GM19193 (cell line): ENCODE measurements at regions not wholly inside any gene's neighbourhood (a gene's known extent, or its start where the extent isn't known, plus 50 kb on each side); places are given as distances from the start of the nearest gene placed in this dataset.

ENCODE experiments used
- POLR2A ChIP-seq: IDR thresholded peaks from 4 replicates; pipeline ENCODE4 v1.6.1; 2011; ENCODE audit not compliant: insufficient read depth, insufficient read length; ENCODE audit errors: extremely low read depth

DNA sequence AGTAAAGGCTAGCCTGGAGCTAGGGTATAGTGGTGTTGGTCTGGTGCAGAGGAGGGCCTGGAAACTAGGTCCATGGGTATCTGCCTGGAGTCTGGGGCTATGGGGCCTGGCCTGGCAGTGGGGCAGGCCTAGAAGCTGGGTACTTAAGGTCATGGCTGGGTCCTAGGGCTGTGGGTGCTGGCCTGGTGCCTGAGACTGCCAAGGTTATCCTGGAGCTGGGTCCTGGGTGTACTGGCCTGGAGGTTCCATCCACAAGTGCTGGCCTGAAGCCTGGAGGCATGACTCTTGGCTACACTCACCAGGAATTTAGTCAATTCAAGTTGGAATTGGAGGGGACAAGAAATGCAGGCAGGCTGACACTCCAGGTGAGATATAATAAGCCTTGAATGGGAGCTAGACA, 108.4 kb upstream of the ZCCHC13 start:
- no peak for TF ChIP-seq POLR2A

DNA sequence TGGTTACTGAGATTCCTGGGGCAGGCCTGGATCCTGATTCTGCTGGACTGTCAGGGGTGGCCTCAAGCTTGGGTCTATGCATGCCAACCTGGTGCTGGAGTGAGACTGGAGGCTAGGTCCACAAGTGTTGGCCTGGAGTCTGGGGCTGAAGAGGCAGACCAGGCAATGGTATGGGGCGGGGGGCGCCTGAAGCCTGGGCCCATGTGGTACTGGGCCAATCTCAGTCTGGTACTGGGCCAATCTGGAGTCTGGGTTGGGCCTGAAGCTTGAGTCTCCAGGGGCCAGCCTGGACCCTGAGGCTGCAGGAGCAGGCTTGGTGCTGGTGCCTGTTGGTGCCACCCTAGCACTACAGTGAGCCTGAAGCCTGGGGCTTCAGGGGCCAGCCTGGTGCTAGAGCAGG, 108.9 kb upstream of the ZCCHC13 start:
- no peak for TF ChIP-seq POLR2A

DNA sequence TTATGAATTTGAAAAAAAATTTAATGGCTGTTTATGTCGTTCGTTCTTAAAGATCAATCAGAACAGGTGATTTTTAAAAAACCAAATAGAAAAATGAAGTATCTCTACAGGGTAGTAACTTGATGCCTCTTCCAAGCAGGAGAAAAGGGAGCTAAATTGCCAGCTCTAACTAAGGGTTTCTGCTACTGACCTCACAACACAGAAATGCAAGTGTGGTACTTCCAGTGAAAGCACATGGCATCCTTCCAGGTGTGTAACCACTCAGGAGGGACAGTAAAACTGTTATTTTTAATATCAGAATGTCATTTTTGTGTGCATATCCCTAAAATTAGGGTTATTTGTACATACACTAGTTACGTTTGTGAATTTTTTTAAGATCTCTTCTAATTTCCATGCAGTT, 116.8 kb upstream of the ZCCHC13 start:
- TF ChIP-seq POLR2A = no peak

DNA sequence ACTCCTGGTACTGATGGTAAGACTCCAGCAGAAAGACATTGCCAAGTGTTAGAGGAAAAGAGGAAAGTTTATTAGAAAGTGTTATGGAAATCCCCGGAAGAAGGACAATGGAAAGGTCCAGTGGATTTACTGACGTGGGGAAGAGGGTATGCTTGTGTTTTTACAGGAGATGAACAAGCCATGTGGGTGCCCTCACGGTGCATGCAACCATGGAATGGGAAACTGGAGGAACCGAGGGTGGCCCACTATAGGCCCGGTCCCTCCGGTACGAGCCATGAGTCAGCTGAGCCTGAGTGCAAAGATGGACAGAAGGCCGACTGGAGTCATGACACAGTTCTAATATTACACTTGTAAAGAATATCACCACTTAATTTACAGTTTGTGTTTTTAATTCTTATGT, 123.3 kb upstream of the ZCCHC13 start:
- TF ChIP-seq POLR2A = no peak

DNA sequence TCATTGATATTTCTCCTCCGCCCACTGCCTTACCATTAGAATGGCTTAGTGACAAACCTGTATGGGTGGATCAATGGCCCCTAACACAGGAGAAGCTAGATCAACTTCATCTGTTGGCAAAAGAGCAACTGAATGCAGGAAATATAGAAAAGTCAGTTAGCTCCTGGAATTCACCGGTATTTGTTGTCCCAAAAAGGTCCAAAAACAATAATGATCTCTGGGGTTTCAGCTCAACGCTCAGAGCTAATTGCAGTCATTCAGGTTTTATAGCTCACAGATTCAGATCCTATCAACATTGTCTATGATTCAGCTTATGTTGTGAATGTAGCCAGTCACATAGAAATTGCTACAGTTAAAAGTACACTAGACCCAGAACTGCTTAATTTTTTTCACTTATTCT, 124.0 kb upstream of the ZCCHC13 start:
- TF ChIP-seq POLR2A = no peak

DNA sequence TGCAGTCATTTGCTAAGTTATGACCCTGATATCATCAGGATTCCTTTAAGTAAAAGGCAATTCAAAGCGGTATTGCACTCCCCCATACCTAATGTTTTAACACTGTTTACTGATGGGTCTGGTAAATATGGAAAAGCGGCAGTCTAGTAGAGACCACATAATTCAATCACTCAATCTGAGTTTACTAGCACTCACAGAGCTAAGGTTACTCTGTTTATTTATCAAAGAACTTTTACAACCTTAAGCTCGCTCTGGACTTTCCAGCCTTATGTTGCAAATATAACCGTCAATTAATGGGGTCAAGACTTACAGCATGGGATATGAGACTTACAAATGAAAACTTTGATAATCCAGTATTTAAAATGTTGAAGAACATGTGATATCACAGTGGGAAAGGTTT, 124.5 kb upstream of the ZCCHC13 start:
- TF ChIP-seq POLR2A = no peak

DNA sequence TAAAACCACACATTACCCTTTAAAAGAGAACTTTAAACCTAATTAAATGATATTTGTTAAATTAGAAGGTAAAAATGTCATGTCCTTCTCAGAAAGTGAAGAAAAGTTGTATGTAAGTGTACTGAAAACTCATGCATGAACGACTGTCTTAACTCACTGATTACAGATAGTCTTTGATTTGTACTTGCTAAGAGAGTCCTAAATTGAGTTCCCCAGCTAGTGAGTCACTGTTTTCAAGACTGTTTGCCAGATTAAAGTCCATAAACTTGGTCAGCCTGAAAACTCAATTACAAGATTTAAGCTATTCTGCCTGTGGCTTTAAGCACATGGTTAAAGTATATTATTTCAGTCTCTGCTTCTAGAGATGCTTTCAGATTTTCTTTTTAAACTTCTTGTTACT, 124.9 kb upstream of the ZCCHC13 start:
- no peak for TF ChIP-seq POLR2A

DNA sequence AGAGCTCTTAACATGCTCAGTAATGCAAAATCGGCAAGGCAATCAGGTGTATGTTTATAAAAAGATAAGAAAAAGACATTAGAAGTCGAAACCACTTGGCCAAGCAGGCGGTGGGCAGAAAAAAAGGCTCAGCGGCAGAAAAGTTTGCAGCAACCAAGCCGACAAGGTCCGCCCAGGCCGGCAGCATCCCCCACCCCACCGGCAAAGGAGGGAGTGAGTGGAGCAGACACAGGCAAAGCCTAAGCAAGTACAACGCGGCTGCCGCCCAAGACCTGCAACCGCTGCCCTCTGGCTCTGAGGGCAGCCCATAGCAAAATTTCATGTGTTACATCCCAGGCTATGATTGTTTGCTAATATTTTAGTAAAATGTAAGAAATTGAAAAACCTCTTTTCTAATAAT, 125.4 kb upstream of the ZCCHC13 start:
- TF ChIP-seq POLR2A = no peak

DNA sequence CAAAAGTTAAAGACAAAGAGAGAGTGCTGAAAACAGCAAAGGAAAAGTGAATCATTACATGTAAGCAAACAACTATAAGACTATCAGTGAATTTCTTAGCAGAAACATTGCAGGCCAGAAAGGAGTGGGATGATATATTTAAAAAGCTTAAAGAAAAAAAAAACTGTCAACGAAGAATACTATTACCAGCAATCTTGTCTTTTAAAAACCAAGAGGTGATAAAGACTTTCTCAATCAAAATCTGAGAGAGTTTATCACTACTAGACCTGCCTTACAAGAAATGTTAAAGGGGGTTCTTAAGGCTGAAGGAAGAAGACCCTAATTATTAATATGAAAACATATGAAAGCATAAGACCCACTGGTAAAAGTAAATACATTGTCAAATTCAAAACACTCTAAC, 132.5 kb upstream of the ZCCHC13 start:
- TF ChIP-seq POLR2A = no peak

DNA sequence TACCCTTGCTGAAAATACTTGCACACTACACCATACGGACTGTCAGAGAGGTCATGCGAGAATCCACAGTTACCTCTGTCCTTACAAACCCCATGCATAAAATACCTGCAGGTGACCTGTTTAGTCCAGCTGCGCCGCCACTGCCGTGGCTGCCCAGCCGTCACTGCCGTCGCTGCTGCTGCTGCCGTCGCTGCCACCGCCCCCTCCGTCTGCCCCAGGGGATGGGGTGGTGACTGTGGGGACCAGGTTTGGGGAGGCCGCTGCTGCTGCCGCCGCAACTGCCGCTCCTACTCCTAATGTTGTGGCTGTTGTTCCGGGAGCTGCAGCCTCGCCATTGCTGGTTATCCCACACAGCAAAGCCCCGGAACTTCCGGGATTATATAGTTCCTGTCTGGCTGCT, 141.8 kb upstream of the ZCCHC13 start:
- no peak for TF ChIP-seq POLR2A

DNA sequence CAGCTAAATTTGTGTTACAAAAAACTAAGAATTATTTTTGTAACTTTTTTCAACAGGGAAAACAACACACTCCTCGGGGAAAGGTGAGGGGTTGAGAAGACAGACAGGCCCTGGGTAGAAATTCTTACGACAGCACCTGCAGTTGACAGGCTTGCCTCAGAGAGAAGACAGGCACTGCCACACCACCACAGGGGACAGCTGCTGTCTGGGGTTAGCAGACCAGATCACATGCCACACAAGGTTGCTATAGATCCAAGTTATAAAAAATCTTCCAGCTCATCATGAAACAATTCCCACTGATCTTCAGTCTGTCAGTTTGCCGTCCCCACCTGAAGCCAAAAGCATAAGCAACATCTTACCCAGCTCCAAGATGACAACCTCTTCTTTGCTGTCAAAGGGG, 143.2 kb upstream of the ZCCHC13 start:
- TF ChIP-seq POLR2A = no peak

DNA sequence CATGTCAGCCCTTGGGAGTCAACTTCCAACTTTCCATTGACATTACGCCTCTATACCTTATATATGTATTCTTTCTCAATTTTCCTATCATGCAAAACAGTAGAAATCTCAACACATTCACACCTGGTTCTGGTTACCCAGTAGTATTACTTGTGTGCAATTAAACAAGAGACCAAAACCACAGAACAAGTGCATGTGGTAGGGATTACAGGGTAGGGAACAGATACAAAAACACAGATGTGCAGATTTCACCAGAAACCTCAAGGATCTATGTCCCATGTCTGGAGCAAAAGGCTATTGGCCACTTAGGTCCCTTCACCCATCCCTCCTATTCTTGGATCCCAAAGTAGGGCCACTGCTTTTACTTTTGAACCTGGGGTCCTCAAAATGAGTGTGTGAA, 143.6 kb upstream of the ZCCHC13 start:
- no peak for TF ChIP-seq POLR2A

DNA sequence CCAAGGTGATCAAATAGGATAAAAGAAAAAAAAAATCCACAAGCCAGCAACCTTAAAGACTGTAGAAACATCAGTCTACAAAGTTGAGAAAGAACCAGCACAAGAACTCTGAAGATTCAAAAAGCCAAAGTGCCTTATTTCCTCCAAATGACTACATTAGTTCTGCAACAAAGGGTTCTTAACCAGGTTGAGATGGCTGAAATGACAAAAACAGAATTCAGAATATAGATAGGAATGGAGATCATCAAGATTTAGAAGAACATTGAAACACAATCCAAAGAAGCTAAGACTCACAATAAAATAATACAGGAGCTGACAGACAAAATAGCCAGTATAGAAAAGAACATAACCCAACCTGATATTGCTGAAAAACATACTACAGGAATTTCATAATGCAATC, 156.5 kb upstream of the ZCCHC13 start:
- TF ChIP-seq POLR2A = no peak

DNA sequence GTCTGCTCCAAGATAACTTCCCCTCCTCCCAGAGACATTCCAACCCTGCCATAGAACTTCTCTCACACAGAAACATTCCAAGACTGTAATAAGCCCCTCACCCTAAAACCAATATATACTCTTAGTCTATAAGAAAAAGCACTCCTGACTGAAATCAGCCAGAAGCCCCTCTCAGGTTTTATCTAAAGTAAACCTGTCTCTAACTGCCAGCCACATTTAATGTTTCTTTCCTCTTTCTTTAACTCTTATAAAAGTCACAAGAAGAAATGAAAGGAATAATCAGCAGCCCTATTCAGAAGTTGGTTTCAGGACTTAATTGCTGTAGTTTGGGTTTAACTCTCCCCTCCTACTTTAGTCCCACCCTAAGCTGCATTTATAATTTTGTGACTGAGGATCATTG, 165.0 kb upstream of the ZCCHC13 start:
- TF ChIP-seq POLR2A = no peak

DNA sequence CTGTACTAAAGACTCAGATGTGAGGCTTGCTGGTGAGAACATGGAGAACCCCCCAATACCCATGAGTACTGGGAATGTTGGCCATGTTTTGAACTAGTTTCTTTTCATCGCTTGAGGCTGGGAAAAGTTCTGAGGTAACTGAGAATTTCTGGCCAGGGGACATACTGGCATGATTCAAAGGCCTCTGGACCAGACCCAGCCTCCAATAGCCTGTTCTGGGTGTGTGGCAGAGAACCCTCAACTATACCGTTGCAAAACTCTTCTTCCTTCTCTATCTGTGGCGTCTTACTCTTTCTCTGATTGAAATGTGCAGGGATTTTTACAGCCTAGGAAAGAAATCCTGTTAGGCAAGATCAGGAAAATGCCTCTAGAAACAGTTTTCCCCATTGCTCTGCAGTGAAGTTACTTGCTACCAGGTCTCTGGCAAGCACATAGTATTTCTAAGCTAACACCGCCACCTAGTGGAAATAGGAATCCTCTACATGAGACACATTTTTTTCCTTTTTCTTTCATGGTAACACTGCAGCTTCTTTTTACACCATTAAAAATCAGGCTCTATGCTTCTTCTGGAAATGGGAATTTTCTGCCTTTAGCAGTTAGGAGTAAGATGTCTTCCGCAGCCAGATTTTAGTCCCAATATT, 170.7 kb upstream of the ZCCHC13 start:
- no peak for TF ChIP-seq POLR2A

DNA sequence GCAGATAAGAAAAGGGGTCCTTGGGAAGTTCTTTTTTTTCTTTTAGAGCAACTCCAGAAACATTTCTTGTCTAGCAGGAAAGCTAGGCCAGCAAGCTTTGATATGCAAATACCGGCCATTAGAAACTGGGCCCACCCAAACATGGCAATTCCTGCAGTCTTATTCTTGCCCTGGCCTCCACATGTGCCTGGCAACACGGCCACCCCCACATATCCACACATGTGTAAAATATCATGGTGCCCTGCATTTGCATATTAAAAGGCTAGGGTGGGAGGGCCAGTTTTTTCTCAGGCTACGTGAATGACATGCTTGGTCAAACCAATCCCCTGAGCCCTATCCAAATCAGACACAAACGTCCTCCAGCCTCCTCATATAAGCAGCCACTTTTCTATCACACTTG, 171.7 kb upstream of the ZCCHC13 start:
- TF ChIP-seq POLR2A = no peak

DNA sequence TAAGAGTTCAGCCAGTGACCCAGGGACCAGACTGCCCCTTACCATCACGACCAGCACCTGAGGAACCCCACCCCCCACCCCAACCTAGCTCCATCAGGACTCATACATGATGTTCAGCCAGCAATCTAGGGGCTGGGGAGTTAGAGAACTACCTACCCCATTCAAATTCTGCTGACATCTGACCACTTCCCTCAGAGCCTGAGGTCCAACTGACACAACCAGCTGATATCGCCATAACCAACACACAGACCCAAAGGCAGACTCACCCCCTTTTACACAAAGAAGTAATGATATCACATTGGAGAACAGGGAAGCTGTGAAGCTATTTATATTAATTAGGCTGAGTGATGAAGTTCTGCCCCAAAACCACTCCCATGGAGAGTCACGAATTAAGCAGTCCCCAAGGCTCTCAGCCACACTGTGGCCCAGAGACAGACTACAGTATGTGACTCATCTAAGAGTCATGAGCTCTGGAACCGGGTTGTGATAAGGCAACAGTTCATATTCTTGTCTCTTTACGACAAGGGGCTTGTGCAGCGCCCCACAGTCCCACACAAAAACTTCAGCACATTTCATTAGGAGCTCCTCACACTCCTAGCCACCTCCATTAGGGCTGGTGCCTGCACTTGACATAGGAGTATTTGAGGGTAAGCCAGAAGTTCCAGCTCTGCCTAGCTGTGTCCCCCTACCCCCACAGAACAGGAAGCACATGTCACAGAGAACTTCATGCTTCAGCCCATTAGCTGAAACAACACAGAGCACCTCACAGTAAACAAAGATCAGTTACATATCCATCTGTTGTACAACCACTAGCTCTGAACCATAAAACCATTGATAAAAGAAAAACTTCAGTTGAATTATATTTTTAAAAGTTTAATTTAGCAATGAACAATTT, 184.7 kb upstream of the ZCCHC13 start:
- TF ChIP-seq POLR2A = no peak
